HG02840 (cell line): ENCODE measurements at regions not wholly inside any gene's neighbourhood (a gene's known extent, or its start where the extent isn't known, plus 50 kb on each side); places are given as distances from the start of the nearest gene placed in this dataset.

Experiments
- ATAC-seq: cut with Tn5 transposase; IDR thresholded peaks from one replicate; pipeline ENCODE4 v1.9.1; 2021; ENCODE audit warnings: mild to moderate bottlenecking, moderate library complexity, moderate number of reproducible peaks; ENCODE audit not compliant: unreplicated experiment, low FRiP score

DNA sequence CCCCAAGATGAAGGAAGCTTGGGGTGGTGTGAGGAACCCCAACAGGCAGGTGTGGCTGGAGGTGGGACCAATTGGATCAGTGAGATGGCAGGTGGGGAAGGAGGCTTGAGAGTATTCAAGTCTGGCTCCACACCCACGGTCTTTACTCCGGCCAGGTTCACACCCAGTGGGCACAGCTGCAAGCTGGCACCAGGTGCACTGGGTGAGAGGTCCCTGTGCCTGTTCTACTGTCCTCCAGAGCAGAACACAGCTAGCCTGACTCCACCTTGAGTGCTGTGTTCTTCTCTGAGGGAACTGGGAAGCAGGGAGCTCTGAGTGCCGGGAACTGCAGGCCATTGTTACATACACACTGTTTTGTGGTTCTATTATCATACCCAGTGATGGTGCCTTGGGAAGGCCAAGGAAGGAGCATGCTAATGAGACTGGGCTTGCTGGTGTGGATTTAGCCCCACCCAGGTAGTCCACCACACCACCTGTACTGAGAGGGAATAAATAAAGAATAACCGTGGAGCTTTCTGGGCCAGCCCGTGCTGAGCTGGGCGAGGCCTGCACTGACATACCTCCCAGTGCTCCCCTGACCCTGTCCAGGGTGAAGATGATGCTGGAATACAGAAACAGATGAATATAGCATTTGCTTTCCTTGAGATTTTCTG, 93.4 kb downstream of the ABHD5 start:
- ATAC-seq: no peak

GRCh38 chr3:43784640-43785011, 93.9 kb downstream of the ABHD5 start:
- ATAC-seq: no peak

DNA sequence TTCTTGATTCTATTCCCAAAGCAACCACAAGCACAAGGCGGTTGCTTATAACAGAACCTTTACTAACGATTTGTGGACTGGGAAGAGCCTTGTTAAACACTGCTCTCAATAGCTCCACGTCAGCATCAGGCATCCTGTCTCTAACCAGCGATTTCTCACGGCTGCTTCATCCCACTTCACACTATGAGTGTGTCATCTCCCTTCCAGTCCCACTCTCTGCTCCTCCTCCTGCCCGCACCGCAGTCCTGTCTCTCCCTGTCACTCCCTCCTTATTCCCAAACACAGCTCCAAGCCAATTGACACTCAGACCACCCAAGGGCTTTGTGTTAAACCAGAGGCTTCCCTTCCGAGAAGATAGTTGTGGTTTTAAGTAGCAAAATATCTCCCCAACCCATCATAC, 94.8 kb downstream of the ABHD5 start:
- no peak for ATAC-seq

DNA sequence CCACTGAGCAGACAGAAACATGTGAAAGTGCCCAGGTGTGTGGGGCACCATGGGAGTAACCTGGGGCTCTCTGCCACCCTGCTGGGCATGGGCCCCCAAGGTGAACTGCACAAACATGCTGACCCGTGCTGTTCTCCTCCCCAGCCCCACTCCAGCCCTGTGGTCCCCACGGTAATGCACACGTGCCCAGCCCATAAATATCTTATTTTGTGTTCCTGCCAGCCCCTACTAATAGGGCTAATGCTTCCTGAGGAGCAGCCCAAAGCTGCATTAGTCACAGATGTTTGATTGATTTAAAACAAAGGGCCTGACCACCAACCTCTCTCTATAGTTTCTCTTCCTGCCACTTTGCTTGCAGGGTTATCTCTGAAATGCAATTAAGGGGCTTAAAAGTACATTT, 95.4 kb downstream of the ABHD5 start:
- ATAC-seq: no peak

- no peak for ATAC-seq
These were observed 96.0 kb downstream of the ABHD5 start for GRCh38 chr3:43786526-43787305.

GRCh38 chr3:43787330-43787729, 96.6 kb downstream of the ABHD5 start:
- ATAC-seq: no peak

GRCh38 chr3:43789028-43789427, 98.3 kb downstream of the ABHD5 start:
- no peak for ATAC-seq

DNA sequence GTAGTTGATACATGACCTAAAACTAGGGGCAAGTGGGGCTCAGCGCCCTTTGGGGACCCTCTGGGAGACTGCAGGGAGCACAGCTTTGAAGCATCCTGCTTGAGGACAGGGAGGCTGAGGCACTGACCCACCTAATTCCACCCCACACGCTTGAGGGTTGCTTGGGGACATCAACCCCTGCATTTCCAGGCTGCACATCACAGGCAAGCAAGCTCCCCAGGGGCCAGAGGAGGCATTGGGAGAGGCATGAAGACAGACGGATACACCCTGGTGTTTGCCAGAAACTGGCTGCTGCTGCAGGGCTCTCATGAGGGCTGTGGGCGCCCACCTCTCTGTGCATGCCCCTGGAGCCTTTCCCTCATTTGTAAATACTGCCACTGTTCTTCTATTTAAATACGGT, 99.3 kb downstream of the ABHD5 start:
- no peak for ATAC-seq

GRCh38 chr3:43790476-43790875, 99.7 kb downstream of the ABHD5 start:
- ATAC-seq: no peak

GRCh38 chr3:43791246-43791645, 100.5 kb downstream of the ABHD5 start:
- no peak for ATAC-seq

DNA sequence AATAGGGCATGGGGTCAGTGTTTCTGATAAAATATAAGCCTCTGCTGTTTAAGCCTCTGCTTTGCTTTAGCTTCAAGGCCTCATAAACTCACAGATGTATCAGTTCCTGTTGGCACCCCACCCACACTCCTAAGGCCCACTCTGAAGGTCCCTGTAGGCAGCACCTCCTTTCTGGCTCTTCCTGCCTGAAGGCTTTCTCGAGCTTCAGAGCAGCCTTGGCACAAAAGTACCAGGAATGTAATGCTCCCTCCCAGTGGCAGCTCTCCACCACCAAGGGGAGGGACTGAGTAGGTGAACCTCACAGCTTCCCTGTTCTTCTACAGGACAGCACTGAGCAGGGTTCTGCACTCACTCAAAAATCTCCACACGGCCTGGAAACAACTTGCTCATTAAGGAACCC, 102.2 kb downstream of the ABHD5 start:
- ATAC-seq: no peak

DNA sequence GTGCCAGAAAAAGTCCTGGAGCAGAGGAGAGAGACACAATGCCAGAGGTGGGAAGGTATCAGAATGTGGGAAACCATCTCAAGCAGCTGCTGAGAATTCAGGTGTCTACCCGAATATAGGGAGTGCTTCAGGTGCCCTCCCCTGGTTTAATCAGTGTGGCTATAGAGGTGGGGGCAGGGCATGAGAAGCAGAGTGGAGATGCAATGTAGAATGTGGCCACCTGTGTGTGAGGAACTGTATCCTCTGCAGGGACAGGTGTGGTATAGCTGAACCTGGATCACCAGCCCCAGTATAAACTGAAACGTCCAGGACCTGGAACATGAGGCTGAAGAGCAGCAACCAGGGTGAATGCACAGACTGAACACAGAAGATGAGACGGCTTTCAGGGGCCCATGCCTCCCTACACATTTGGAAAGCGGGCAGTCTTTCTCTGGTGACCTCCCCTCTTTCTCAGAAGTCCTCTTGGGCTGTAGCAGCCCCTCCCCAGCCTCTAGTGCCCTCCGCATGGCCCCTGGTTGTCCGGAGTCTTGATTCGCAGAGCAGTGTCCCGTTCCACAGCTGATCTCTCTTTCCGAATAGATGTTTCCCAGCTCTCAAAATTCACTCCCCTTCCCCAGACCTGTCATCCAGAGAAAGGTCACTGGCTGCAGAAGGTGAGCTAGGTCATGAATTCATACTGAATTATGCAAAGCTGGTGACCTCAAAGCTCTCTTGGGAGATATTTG, 103.1 kb downstream of the ABHD5 start:
- ATAC-seq: no peak

GRCh38 chr3:43794776-43795175, 104.0 kb downstream of the ABHD5 start:
- ATAC-seq: no peak

DNA sequence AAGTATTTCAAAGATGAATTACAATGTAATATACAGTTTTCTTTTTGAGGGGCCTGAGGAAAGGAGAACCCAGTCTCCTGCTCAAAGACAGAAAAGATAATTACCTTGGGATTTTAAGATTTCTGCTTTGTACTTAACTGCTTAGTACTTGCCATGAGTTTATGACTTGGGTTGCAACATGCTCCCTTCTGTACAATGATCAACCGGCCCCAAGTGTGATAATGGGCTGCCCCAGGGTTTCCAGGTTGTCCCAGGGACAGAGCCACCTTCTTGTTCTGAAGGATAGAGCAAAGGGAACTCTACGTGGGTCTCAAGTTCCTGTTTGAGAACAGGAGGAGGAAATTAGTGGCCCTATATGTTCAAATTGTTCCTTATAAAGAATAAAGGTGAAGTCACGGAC, 104.8 kb downstream of the ABHD5 start:
- ATAC-seq: no peak

- ATAC-seq: no peak
These were observed 105.4 kb downstream of the ABHD5 start for GRCh38 chr3:43796041-43796596.

- no peak for ATAC-seq
These were observed 107.1 kb downstream of the ABHD5 start for GRCh38 chr3:43797794-43798193.

- ATAC-seq: no peak
These were observed 120.1 kb downstream of the ABHD5 start for GRCh38 chr3:43810797-43811196.

- ATAC-seq: no peak
These were observed 123.7 kb downstream of the ABHD5 start for GRCh38 chr3:43814461-43814860.

DNA sequence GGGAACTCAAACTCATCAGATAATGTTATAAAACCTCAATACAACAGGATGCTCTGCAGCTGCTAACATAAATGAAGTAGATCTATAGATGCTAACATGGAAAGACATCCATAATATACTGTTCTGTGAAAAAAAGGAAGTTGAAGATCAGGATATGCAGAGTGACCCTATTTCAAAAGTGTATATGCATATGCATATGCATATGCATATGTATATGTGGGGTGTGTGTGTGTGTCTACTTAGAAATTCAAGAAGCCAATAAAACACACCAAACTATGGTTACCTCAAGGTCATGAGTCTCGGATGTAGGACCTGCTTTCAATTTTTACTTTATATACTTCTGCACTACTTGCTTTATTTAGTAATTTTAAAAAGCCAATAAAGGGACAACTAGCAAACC, 125.6 kb downstream of the ABHD5 start:
- ATAC-seq: no peak

- ATAC-seq: no peak
These were observed 126.3 kb downstream of the ABHD5 start for GRCh38 chr3:43817064-43817463.

DNA sequence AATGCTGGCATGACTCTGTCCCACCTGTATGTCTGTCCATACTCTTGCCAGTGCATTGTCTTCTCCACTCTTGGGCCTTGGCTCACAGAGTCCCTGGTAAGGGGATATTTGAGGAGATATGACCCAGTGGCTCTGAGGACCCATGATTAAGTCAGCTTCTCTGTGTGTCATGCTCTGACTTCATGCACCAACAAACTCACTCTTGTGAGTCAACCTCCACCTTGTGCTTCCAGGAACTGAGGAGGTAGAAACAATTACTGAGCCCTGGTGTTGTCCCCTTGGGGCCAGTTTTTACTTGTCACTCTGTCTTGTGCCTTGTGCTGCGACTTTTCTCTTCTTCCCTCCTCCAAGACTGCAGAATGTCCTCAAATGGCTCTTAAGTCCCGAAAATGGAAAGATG, 127.1 kb downstream of the ABHD5 start:
- ATAC-seq: no peak
